ENCODE measurements at regions not wholly inside any gene's neighbourhood (a gene's known extent, or its start where the extent isn't known, plus 50 kb on each side); places are given as distances from the start of the nearest gene placed in this dataset.

DNA sequence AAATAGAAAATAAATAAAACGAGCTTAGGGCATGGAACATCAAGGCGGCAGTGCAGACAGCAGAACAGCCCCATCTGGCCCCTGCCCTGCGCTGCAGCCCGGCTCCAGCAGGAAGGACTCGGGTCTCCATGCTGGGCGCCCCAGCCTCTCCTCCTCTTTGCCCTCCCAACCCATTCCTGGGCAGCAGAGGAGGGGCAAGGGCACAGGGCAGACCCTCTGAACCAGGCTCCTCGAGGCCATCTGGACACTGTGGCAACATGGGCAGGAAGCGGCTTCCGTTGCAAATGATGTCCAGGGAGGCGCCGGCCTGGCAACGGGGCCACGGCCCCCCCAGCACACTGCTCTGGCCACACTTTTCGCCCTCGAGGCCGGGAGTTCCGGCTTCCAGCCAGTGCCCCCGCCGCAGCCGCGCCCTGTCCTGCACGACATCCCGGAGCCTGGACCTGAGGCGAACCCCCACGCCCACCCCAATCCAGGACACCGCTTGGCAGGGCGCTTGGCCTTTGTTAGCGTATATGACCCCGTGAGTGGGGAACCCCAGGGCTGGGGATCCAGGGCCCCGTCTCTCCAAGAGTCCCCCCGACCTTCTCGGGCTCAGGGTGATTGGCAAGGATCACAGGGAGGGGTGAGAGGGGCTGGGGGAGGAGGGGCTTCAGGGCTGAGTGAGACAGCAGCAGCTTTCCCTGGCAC lies 192.1 kb downstream of the IGLL1 start:
- no peak overlapping the region for H3K27ac ChIP-seq (ENCODE audit: low read depth in 1 of 2, low read length in 1 of 2)
- TF ChIP-seq, protein P1, sequence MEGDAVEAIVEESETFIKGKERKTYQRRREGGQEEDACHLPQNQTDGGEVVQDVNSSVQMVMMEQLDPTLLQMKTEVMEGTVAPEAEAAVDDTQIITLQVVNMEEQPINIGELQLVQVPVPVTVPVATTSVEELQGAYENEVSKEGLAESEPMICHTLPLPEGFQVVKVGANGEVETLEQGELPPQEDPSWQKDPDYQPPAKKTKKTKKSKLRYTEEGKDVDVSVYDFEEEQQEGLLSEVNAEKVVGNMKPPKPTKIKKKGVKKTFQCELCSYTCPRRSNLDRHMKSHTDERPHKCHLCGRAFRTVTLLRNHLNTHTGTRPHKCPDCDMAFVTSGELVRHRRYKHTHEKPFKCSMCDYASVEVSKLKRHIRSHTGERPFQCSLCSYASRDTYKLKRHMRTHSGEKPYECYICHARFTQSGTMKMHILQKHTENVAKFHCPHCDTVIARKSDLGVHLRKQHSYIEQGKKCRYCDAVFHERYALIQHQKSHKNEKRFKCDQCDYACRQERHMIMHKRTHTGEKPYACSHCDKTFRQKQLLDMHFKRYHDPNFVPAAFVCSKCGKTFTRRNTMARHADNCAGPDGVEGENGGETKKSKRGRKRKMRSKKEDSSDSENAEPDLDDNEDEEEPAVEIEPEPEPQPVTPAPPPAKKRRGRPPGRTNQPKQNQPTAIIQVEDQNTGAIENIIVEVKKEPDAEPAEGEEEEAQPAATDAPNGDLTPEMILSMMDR (IDR thresholded peaks at IDR 0.05; ENCODE audit: control extremely low read depth, extremely low read depth) = no peak
- ATAC-seq (ENCODE audit: insufficient read depth, low FRiP score) = no peak
- no peaks in the 10 kb centered on the region for H3K36me3 ChIP-seq (ENCODE audit: control insufficient read depth in 4 of 4, insufficient read depth in 4 of 4, low read length in 4 of 4)
- peaks cover 0 to 16% (median 3%) of the 10 kb centered on the region in 5 donors for H3K4me1 ChIP-seq (ENCODE audit: control insufficient read depth in 5 of 5, insufficient read depth in 5 of 5, low read length in 5 of 5)
- no peaks in the 10 kb centered on the region for H3K9me3 ChIP-seq (ENCODE audit: control insufficient read depth in 4 of 4, insufficient read depth in 3 of 4, low read length in 3 of 4)
- no peaks in the 10 kb centered on the region for H3K27me3 ChIP-seq (ENCODE audit: control insufficient read depth in 3 of 3, insufficient read depth in 3 of 3, low read length in 2 of 3)
- no peak for DNase-seq
- H3K4me3 ChIP-seq = no peak overlapping the region
- WGBS, 2 donors = 73 to 79% methylated on average over 29 to 32 of the region's 32 CpGs
- no peak overlapping the region for H3K9ac ChIP-seq (ENCODE audit: insufficient read depth in 1 of 2, low read length in 2 of 2)

DNA sequence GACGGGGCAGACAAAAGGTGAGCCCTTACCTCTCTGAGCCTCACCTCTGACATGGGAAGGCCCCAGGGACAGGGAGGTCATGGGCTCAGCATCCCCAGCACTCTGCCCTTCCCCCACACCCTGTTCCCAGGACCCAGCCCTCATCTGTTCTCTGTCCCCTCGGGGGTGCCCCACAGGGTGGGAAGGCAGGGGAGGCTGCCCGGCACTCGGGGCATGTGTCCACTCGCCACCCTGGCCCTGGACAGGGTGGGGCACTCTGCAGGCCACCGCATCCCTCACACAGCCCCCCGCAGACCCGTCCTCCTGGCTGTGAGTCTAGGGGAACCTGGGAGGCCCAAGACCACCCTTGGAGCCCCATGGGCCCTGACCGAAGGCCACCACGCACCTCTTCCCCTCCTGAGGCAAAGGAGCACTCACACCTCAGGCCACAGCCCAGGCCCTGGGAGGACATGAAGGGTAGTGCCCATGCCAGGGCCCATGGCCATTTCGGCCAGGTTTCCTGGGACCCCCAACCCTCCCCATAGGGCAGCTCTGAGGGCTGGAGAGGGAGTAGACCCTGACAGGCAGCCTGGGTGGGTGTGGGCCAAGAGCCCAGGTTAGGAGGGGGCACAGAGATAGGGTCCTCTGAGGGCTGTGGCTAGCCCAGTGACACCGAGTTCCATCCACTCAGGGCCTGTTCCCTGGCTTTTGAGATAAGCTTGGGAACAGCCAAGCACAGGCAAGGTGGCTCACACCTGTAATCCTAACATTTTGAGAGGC lies 193.1 kb downstream of the IGLL1 start:
- Histone ChIP-seq H3K36me3 (ENCODE audit: control insufficient read depth in 4 of 4, insufficient read depth in 4 of 4, low read length in 4 of 4) (no peaks in the 10 kb centered on the region), H3K4me1 (ENCODE audit: control insufficient read depth in 5 of 5, insufficient read depth in 5 of 5, low read length in 5 of 5) (peaks cover 0 to 16% (median 3%) of the 10 kb centered on the region in 5 donors), H3K9me3 (ENCODE audit: control insufficient read depth in 4 of 4, insufficient read depth in 3 of 4, low read length in 3 of 4) (no peaks in the 10 kb centered on the region), H3K4me3 (no peak overlapping the region), H3K9ac (ENCODE audit: insufficient read depth in 1 of 2, low read length in 2 of 2) (no peak overlapping the region), H3K27ac (ENCODE audit: low read depth in 1 of 2, low read length in 1 of 2) (no peak overlapping the region), H3K27me3 (ENCODE audit: control insufficient read depth in 3 of 3, insufficient read depth in 3 of 3, low read length in 2 of 3) (no peaks in the 10 kb centered on the region)
- DNase-seq = no peak
- ATAC-seq (ENCODE audit: insufficient read depth, low FRiP score) = no peak
- TF ChIP-seq, protein P1 (IDR thresholded peaks at IDR 0.05; ENCODE audit: control extremely low read depth, extremely low read depth) = no peak
- WGBS, 2 donors = 92 to 97% methylated on average over 12 of the region's 12 CpGs

DNA sequence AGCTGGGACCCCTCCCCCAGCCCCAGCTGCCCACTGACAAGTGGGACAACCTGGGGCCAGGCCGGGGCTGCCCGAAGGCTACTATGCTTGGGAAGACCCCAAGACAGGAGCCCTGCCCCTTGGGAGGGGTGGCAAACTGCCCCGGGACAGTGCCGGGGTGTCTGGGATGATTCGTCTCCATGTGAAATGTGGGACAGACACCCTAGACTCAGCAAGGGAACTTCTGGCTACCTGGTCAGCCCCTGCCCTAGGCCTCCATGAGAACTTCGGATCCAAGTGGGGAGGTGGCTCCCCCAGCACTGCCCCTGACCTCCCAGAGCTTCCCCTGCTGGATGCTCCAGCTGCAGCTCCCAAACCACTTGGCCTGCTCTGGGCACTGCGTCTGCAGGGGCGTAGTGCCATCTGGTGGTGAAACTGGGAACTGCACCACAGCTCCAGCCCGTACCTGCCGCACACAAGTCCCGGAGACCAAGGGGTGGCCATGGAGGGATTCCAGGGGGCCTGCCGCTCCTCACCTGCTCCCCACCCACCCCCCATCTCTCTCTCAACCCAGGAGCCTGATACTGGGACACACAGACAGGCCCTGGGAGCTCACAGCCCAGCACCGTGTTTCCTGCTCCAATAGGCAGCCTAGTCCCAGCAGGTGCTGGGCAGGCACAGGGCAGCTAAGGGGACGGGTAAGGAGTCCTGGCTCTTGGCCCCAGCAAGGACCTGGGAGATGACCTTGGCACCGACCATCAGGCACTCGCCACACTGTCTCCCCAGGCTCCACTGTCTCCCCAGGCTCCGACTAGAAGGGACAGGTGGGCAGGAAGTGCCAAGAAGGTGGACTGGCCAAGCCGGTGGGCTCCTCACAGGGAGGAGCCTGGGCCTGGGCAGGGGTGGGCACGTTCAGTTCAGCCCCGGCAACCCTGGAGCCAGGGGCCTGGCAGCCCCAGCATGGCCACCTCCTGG lies 194.1 kb downstream of the IGLL1 start:
- Histone ChIP-seq H3K9ac (ENCODE audit: insufficient read depth in 1 of 2, low read length in 2 of 2) (no peak overlapping the region), H3K9me3 (ENCODE audit: control insufficient read depth in 4 of 4, insufficient read depth in 3 of 4, low read length in 3 of 4) (no peaks in the 10 kb centered on the region), H3K4me1 (ENCODE audit: control insufficient read depth in 5 of 5, insufficient read depth in 5 of 5, low read length in 5 of 5) (peaks cover 0 to 16% (median 3%) of the 10 kb centered on the region in 5 donors), H3K27ac (ENCODE audit: low read depth in 1 of 2, low read length in 1 of 2) (no peak overlapping the region), H3K36me3 (ENCODE audit: control insufficient read depth in 4 of 4, insufficient read depth in 4 of 4, low read length in 4 of 4) (no peaks in the 10 kb centered on the region), H3K4me3 (no peak overlapping the region), H3K27me3 (ENCODE audit: control insufficient read depth in 3 of 3, insufficient read depth in 3 of 3, low read length in 2 of 3) (no peaks in the 10 kb centered on the region)
- ATAC-seq (ENCODE audit: insufficient read depth, low FRiP score) (peak; percentile 60), DNase-seq (peak; percentile 76 to 88 (median 86))
- 38 to 43% methylated on average over 20 of the region's 20 CpGs for WGBS, 2 donors
- TF ChIP-seq, protein P1 (IDR thresholded peaks at IDR 0.05; ENCODE audit: control extremely low read depth, extremely low read depth) = peak; percentile 98

Data from lung (tissue), 11 donors.